ENCODE measurements at regions not wholly inside any gene's neighbourhood (a gene's known extent, or its start where the extent isn't known, plus 50 kb on each side); places are given as distances from the start of the nearest gene placed in this dataset.

- intact Hi-C loops (cut with micrococcal nuclease), result no loop called here
- POLR2A ChIA-PET (ENCODE audit: unreplicated experiment), result no interaction called here
- Histone ChIP-seq H3K9me2 (replicated peaks; ENCODE audit: low read length) (no peaks in the 10 kb centered on the region), H3K4me1 (ENCODE audit: insufficient read depth, low read length) (no peaks in the 10 kb centered on the region), H3K9ac (ENCODE audit: low read length) (no peak overlapping the region), H3K79me2 (ENCODE audit: low read length) (no peaks in the 10 kb centered on the region), H3K36me3 (ENCODE audit: low read depth, low read length) (no peaks in the 10 kb centered on the region), H3K27ac (ENCODE audit: low read length) (no peak overlapping the region), H3K4me3 (ENCODE audit: low read length) (no peak overlapping the region), H4K20me1 (ENCODE audit: low read length) (no peaks in the 10 kb centered on the region), H3K4me2 (ENCODE audit: low read length) (no peak overlapping the region), H2AFZ (ENCODE audit: low read length) (no peak overlapping the region), H3K9me3 (ENCODE audit: low read length) (no peaks in the 10 kb centered on the region), H3K27me3 (ENCODE audit: low read length) (no peaks in the 10 kb centered on the region), H3F3A (ENCODE audit: low read length, unreplicated experiment) (no peaks in the 10 kb centered on the region)
- DNase-seq (no peak), ATAC-seq (no peak)
- TF ChIP-seq EZH2phosphoT487 (IDR thresholded peaks at IDR 0.05; ENCODE audit: borderline replicate concordance, low read length) (no peak), EZH2 (IDR thresholded peaks at IDR 0.05; ENCODE audit: low read length, unreplicated experiment) (no peak), CTCF (conservative IDR thresholded peaks at IDR 0.05; ENCODE audit: low read depth, low read length) (no peak)
- CTCF ChIA-PET, result no interaction called here
- no TSS peak for BruUV-seq (replicated peaks)
Observed at GRCh38 chr13:104953588-104953987, 1581.9 kb downstream of the EFNB2 start.

DNA sequence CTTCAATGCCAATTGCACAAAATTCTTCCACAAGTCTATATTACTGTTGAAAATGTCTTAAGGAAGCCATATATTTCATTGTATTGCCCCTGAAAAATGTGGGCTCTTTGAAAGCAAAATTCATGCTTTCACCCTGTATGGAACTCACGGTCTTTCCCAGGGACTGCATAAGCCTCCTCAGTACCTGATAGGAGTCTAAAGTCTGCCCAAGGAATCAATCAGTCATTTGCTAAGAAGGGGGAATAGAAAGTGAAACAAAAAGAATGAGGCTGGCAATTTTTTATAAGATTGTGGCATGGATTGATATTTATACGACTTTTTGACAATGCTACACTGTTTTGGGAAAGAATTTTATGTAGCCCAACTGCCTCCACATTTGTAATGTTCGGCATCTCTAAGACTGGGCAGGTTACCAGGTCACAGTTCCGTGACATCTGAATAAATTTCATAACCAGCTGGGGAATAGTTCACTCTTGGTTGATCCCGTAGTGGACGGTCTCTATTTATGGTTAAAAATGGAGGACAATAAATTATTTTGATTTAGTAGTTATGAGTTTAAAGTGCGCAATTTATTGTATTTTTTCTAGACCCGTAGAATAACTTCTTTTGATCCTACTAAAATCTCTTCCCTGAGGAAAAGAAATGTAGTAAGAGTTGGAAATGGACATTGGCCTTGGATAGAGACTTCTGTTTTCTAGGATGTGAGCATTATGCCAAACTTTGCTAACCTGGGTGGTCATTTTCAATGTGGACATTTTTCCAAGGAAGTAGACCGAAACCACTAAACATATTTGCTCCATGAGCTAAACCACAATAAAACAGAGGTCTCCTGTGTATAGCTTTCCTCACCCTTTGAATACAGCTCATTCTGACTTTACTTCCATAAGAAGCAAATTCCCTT is 1585.4 kb downstream of the EFNB2 start:
- intact Hi-C loops (cut with micrococcal nuclease), result no loop called here
- Histone ChIP-seq H3K27ac (ENCODE audit: low read length) (no peak overlapping the region), H3K9me3 (ENCODE audit: low read length) (no peaks in the 10 kb centered on the region), H3K9ac (ENCODE audit: low read length) (no peak overlapping the region), H3K4me3 (ENCODE audit: low read length) (no peak overlapping the region), H4K20me1 (ENCODE audit: low read length) (no peaks in the 10 kb centered on the region), H3K9me2 (replicated peaks; ENCODE audit: low read length) (no peaks in the 10 kb centered on the region), H3K4me2 (ENCODE audit: low read length) (no peak overlapping the region), H3K36me3 (ENCODE audit: low read depth, low read length) (no peaks in the 10 kb centered on the region), H3K79me2 (ENCODE audit: low read length) (no peaks in the 10 kb centered on the region), H3K4me1 (ENCODE audit: insufficient read depth, low read length) (no peaks in the 10 kb centered on the region), H3K27me3 (ENCODE audit: low read length) (no peaks in the 10 kb centered on the region), H3F3A (ENCODE audit: low read length, unreplicated experiment) (no peaks in the 10 kb centered on the region), H2AFZ (ENCODE audit: low read length) (no peak overlapping the region)
- DNase-seq (peak; percentile 4), ATAC-seq (no peak)
- ChIA-PET POLR2A (ENCODE audit: unreplicated experiment) (no interaction called here), CTCF (no interaction called here)
- TF ChIP-seq EZH2 (IDR thresholded peaks at IDR 0.05; ENCODE audit: low read length, unreplicated experiment) (no peak), CTCF (conservative IDR thresholded peaks at IDR 0.05; ENCODE audit: low read depth, low read length) (no peak), EZH2phosphoT487 (IDR thresholded peaks at IDR 0.05; ENCODE audit: borderline replicate concordance, low read length) (no peak)
- no TSS peak for BruUV-seq (replicated peaks)

GRCh38 chr13:104944176-104944575 is 1591.3 kb downstream of the EFNB2 start:
- ChIA-PET POLR2A (ENCODE audit: unreplicated experiment) (no interaction called here), CTCF (no interaction called here)
- no peak overlapping the region for H3K9ac ChIP-seq (ENCODE audit: low read length)
- H3K79me2 ChIP-seq (ENCODE audit: low read length), result no peaks in the 10 kb centered on the region
- H4K20me1 ChIP-seq (ENCODE audit: low read length), result no peaks in the 10 kb centered on the region
- no peak overlapping the region for H3K4me2 ChIP-seq (ENCODE audit: low read length)
- no peaks in the 10 kb centered on the region for H3K4me1 ChIP-seq (ENCODE audit: insufficient read depth, low read length)
- no peaks in the 10 kb centered on the region for H3K9me3 ChIP-seq (ENCODE audit: low read length)
- TF ChIP-seq EZH2phosphoT487 (IDR thresholded peaks at IDR 0.05; ENCODE audit: borderline replicate concordance, low read length), result no peak
- TF ChIP-seq EZH2 (IDR thresholded peaks at IDR 0.05; ENCODE audit: low read length, unreplicated experiment), result no peak
- no peak for TF ChIP-seq CTCF (conservative IDR thresholded peaks at IDR 0.05; ENCODE audit: low read depth, low read length)
- H3K27ac ChIP-seq (ENCODE audit: low read length), result no peak overlapping the region
- H3K4me3 ChIP-seq (ENCODE audit: low read length), result no peak overlapping the region
- no peaks in the 10 kb centered on the region for H3K27me3 ChIP-seq (ENCODE audit: low read length)
- H3K36me3 ChIP-seq (ENCODE audit: low read depth, low read length), result no peaks in the 10 kb centered on the region
- no peak overlapping the region for H2AFZ ChIP-seq (ENCODE audit: low read length)
- H3F3A ChIP-seq (ENCODE audit: low read length, unreplicated experiment), result no peaks in the 10 kb centered on the region
- no peaks in the 10 kb centered on the region for H3K9me2 ChIP-seq (replicated peaks; ENCODE audit: low read length)
- BruUV-seq (replicated peaks), result no TSS peak
- ATAC-seq (no peak), DNase-seq (no peak)
- intact Hi-C loops (cut with micrococcal nuclease), result no loop called here
